BE2C (cell line): ENCODE measurements at regions not wholly inside any gene's neighbourhood (a gene's known extent, or its start where the extent isn't known, plus 50 kb on each side); places are given as distances from the start of the nearest gene placed in this dataset.

Source experiments
- DNase-seq: peaks from one replicate; pipeline ENCODE4 v3.0.0-alpha.2; 2020
- H3K27me3 ChIP-seq: fragments of 250-450 bp; sonication (Bioruptor Pico); 2 replicates; pipeline ENCODE4 v1.5.1; 2020; ENCODE audit warnings: mild to moderate bottlenecking
- H3K36me3 ChIP-seq: fragments of 250-450 bp; sonication (Bioruptor Pico); 2 replicates; pipeline ENCODE4 v1.5.1; 2020; ENCODE audit warnings: mild to moderate bottlenecking
- H3K4me1 ChIP-seq: fragments of 250-450 bp; sonication (Bioruptor Pico); 2 replicates; pipeline ENCODE4 v1.5.1; 2020
- H3K4me3 ChIP-seq: 2 replicates; pipeline ENCODE4 v1.5.1; 2011; ENCODE audit warnings: low read depth, low read length
- H3K9me3 ChIP-seq: fragments of 250-450 bp; sonication (Bioruptor Pico); 2 replicates; pipeline ENCODE4 v1.5.1; 2020
- CTCF ChIP-seq: IDR thresholded peaks from 2 replicates; pipeline ENCODE4 v1.5.1; 2012; ENCODE audit warnings: mild to moderate bottlenecking, low read depth, low read length

- Histone ChIP-seq H3K27me3 (no peaks in the 10 kb centered on the region), H3K9me3 (no peaks in the 10 kb centered on the region), H3K4me3 (no peak overlapping the region), H3K36me3 (no peaks in the 10 kb centered on the region), H3K4me1 (no peaks in the 10 kb centered on the region)
- no peak for DNase-seq
- no peak for TF ChIP-seq CTCF
These were observed 148.0 kb upstream of the CYRIA start for GRCh38 chr2:16813593-16813992.

GRCh38 chr2:16798472-16798871 lies 132.8 kb upstream of the CYRIA start:
- Histone ChIP-seq H3K4me3 (no peak overlapping the region), H3K36me3 (no peaks in the 10 kb centered on the region), H3K9me3 (no peaks in the 10 kb centered on the region), H3K4me1 (no peaks in the 10 kb centered on the region), H3K27me3 (no peaks in the 10 kb centered on the region)
- no peak for DNase-seq
- TF ChIP-seq CTCF: no peak

DNA sequence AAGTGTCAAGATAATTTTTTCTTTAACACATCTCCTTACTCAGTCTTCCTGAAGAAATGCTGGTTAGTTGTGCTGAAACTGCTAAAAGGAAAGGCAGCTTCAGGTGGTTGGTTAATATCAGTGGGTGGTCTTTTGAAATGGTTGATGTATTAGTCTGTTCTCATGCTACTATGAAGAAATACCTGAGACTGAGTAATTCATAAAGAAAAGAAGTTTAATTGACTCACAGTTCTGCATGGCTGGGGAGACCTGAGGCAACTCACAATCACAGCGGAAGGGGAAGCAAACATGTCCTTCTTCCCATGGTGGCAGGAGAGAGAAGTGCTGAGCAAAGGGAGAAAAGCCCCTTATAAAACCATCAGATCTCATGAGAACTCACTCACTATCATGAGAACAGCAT lies 125.9 kb upstream of the CYRIA start:
- no peak overlapping the region for H3K4me3 ChIP-seq
- H3K27me3 ChIP-seq: no peaks in the 10 kb centered on the region
- no peaks in the 10 kb centered on the region for H3K4me1 ChIP-seq
- no peaks in the 10 kb centered on the region for H3K36me3 ChIP-seq
- no peaks in the 10 kb centered on the region for H3K9me3 ChIP-seq
- DNase-seq: no peak
- TF ChIP-seq CTCF: no peak

DNA sequence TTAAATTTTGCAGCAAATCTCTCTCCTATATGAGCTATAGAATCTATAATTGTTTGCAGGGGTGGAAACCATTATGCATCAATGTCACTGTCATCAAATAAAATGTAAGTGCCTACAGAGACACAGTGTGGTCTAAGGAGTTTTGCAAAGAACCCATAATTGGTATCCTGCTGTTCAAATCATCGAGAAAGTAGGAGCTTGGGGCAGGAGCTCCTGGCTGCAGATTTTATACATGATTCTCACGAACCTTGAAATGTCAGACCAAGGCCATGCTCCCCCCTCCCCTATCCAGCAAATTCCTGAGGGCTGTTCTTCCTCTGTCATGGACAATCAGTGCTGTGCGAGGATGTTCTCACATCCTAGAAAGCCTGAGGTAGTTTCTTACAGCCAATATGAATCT lies 119.5 kb upstream of the CYRIA start:
- no peak for TF ChIP-seq CTCF
- no peaks in the 10 kb centered on the region for H3K9me3 ChIP-seq
- no peak for DNase-seq
- no peaks in the 10 kb centered on the region for H3K36me3 ChIP-seq
- no peaks in the 10 kb centered on the region for H3K27me3 ChIP-seq
- no peaks in the 10 kb centered on the region for H3K4me1 ChIP-seq
- H3K4me3 ChIP-seq: no peak overlapping the region

GRCh38 chr2:16784652-16785051 lies 119.0 kb upstream of the CYRIA start:
- H3K9me3 ChIP-seq: no peaks in the 10 kb centered on the region
- H3K4me1 ChIP-seq: no peaks in the 10 kb centered on the region
- no peak for TF ChIP-seq CTCF
- no peak for DNase-seq
- H3K36me3 ChIP-seq: no peaks in the 10 kb centered on the region
- no peaks in the 10 kb centered on the region for H3K27me3 ChIP-seq
- H3K4me3 ChIP-seq: no peak overlapping the region

- no peak for TF ChIP-seq CTCF
- no peak for DNase-seq
- no peaks in the 10 kb centered on the region for H3K36me3 ChIP-seq
- no peaks in the 10 kb centered on the region for H3K4me1 ChIP-seq
- no peak overlapping the region for H3K4me3 ChIP-seq
- H3K9me3 ChIP-seq: no peaks in the 10 kb centered on the region
- no peaks in the 10 kb centered on the region for H3K27me3 ChIP-seq
These were observed 111.7 kb upstream of the CYRIA start for GRCh38 chr2:16777123-16777870.
